Stimulated activated CD8-positive, alpha-beta memory T cell treated with anti-CD3 and anti-CD28 coated beads, Interleukin-15, amount 100 ng/mL, for 1 hour (primary cell): ENCODE measurements at regions not wholly inside any gene's neighbourhood (a gene's known extent, or its start where the extent isn't known, plus 50 kb on each side); places are given as distances from the start of the nearest gene placed in this dataset.

Experiments used
- DNase-seq: peaks from one replicate; pipeline ENCODE4 v3.0.0-alpha.2; 2020; ENCODE audit warnings: low read depth

GRCh38 chr15:97502038-97502437 lies 458.5 kb upstream of the ARRDC4 start:
- no peak for DNase-seq

- DNase-seq = no peak
These were observed 456.3 kb upstream of the ARRDC4 start for GRCh38 chr15:97504031-97504792.

- no peak for DNase-seq
These were observed 442.8 kb upstream of the ARRDC4 start for GRCh38 chr15:97517737-97518136.

GRCh38 chr15:97520689-97521088 lies 439.8 kb upstream of the ARRDC4 start:
- DNase-seq = no peak

- DNase-seq = no peak
These were observed 438.9 kb upstream of the ARRDC4 start for GRCh38 chr15:97521381-97522285.

- no peak for DNase-seq
These were observed 438.2 kb upstream of the ARRDC4 start for GRCh38 chr15:97522347-97522746.

- no peak for DNase-seq
These were observed 434.7 kb upstream of the ARRDC4 start for GRCh38 chr15:97525809-97526208.

- DNase-seq = no peak
These were observed 432.3 kb upstream of the ARRDC4 start for GRCh38 chr15:97528238-97528637.

GRCh38 chr15:97545799-97546198 lies 414.7 kb upstream of the ARRDC4 start:
- DNase-seq = no peak

- no peak for DNase-seq
These were observed 413.1 kb upstream of the ARRDC4 start for GRCh38 chr15:97547381-97547780.

GRCh38 chr15:97561529-97561928 lies 399.0 kb upstream of the ARRDC4 start:
- DNase-seq = no peak

GRCh38 chr15:97563516-97563915 lies 397.0 kb upstream of the ARRDC4 start:
- no peak for DNase-seq

- no peak for DNase-seq
These were observed 393.5 kb upstream of the ARRDC4 start for GRCh38 chr15:97566961-97567360.

GRCh38 chr15:97567411-97567810 lies 393.1 kb upstream of the ARRDC4 start:
- no peak for DNase-seq

- no peak for DNase-seq
These were observed 383.4 kb upstream of the ARRDC4 start for GRCh38 chr15:97576929-97577645.

GRCh38 chr15:97585408-97585807 lies 375.1 kb upstream of the ARRDC4 start:
- no peak for DNase-seq

GRCh38 chr15:97592778-97593177 lies 367.7 kb upstream of the ARRDC4 start:
- DNase-seq = no peak

GRCh38 chr15:97597801-97598200 lies 362.7 kb upstream of the ARRDC4 start:
- DNase-seq = no peak

- DNase-seq = no peak
These were observed 362.1 kb upstream of the ARRDC4 start for GRCh38 chr15:97598353-97598798.

GRCh38 chr15:97600190-97600589 lies 360.3 kb upstream of the ARRDC4 start:
- no peak for DNase-seq

GRCh38 chr15:97604677-97605076 lies 355.8 kb upstream of the ARRDC4 start:
- DNase-seq = no peak

GRCh38 chr15:97615114-97615513 lies 345.4 kb upstream of the ARRDC4 start:
- DNase-seq = no peak
